Nephron (organoid): ENCODE measurements at regions not wholly inside any gene's neighbourhood (a gene's known extent, or its start where the extent isn't known, plus 50 kb on each side); places are given as distances from the start of the nearest gene placed in this dataset.

Experiments
- H3K27ac Mint-ChIP-seq, 3 experiments: 2 replicates each; pipeline ENCODE4 v1.8.0; 2020; ENCODE audit warnings: mixed read lengths in 3 of 3, mild to moderate bottlenecking in 2 of 3, moderate library complexity in 1 of 3
- H3K27me3 Mint-ChIP-seq: 2 replicates; pipeline ENCODE4 v1.8.0; 2021; ENCODE audit warnings: low read depth, mild to moderate bottlenecking, moderate library complexity, mixed read lengths
- H3K36me3 Mint-ChIP-seq: 2 replicates; pipeline ENCODE4 v1.8.0; 2020; ENCODE audit warnings: low read depth, mixed read lengths
- H3K4me1 Mint-ChIP-seq: 2 replicates; pipeline ENCODE4 v1.8.0; 2020; ENCODE audit warnings: mixed read lengths
- H3K4me3 Mint-ChIP-seq, 3 experiments: 2 replicates each; pipeline ENCODE4 v1.8.0; 2020; ENCODE audit warnings: mild to moderate bottlenecking in 3 of 3, mixed read lengths in 3 of 3, moderate library complexity in 2 of 3
- H3K9me3 Mint-ChIP-seq: 2 replicates; pipeline ENCODE4 v1.8.0; 2020; ENCODE audit warnings: mixed read lengths
- CTCF ChIP-seq, 3 experiments: fragments of 200-600 bp; sonication (generic); IDR thresholded peaks; one replicate each; pipeline ENCODE4 v1.5.0; 2021; ENCODE audit warnings: antibody characterized with exemption in 3 of 3; ENCODE audit not compliant: unreplicated experiment in 3 of 3

- no peak overlapping the region for H3K4me3 Mint-ChIP-seq
- H3K9me3 Mint-ChIP-seq: peaks cover 21% of the 10 kb centered on the region
- H3K27ac Mint-ChIP-seq: peak overlapping the region in 1 of 3 experiments; percentile 38
- peaks cover 21% of the 10 kb centered on the region for H3K4me1 Mint-ChIP-seq
- H3K27me3 Mint-ChIP-seq: peaks cover 4% of the 10 kb centered on the region
- no peak for TF ChIP-seq CTCF (IDR thresholded peaks at IDR 0.05; ENCODE audit: unreplicated experiment in 3 of 3)
- H3K36me3 Mint-ChIP-seq: no peaks in the 10 kb centered on the region
Observed at GRCh38 chr6:56400273-56400672, 152.9 kb upstream of the COL21A1 start.

GRCh38 chr6:56399672-56400263, 152.4 kb upstream of the COL21A1 start:
- TF ChIP-seq CTCF (IDR thresholded peaks at IDR 0.05; ENCODE audit: unreplicated experiment in 3 of 3): no peak
- Mint-ChIP-seq H3K4me1 (peaks cover 16% of the 10 kb centered on the region), H3K27ac (peak overlapping the region in 1 of 3 experiments; percentile 46), H3K27me3 (no peaks in the 10 kb centered on the region), H3K9me3 (peaks cover 21% of the 10 kb centered on the region), H3K4me3 (no peak overlapping the region), H3K36me3 (no peaks in the 10 kb centered on the region)

GRCh38 chr6:56399250-56399671, 151.9 kb upstream of the COL21A1 start:
- no peak overlapping the region for H3K4me3 Mint-ChIP-seq
- H3K36me3 Mint-ChIP-seq: no peaks in the 10 kb centered on the region
- peak overlapping the region in 1 of 3 experiments; percentile 46 for H3K27ac Mint-ChIP-seq
- TF ChIP-seq CTCF (IDR thresholded peaks at IDR 0.05; ENCODE audit: unreplicated experiment in 3 of 3): no peak
- H3K4me1 Mint-ChIP-seq: peaks cover 11% of the 10 kb centered on the region
- H3K9me3 Mint-ChIP-seq: peaks cover 21% of the 10 kb centered on the region
- H3K27me3 Mint-ChIP-seq: no peaks in the 10 kb centered on the region

- no peak for TF ChIP-seq CTCF (IDR thresholded peaks at IDR 0.05; ENCODE audit: unreplicated experiment in 3 of 3)
- Mint-ChIP-seq H3K9me3 (peaks cover 24% of the 10 kb centered on the region), H3K27me3 (no peaks in the 10 kb centered on the region), H3K4me3 (no peak overlapping the region), H3K4me1 (no peaks in the 10 kb centered on the region), H3K27ac (no peak overlapping the region), H3K36me3 (no peaks in the 10 kb centered on the region)
Observed at GRCh38 chr6:56396435-56396834, 149.1 kb upstream of the COL21A1 start.

GRCh38 chr6:56393615-56394612, 146.5 kb upstream of the COL21A1 start:
- no peak overlapping the region for H3K27ac Mint-ChIP-seq
- H3K27me3 Mint-ChIP-seq: no peaks in the 10 kb centered on the region
- no peaks in the 10 kb centered on the region for H3K4me1 Mint-ChIP-seq
- H3K36me3 Mint-ChIP-seq: no peaks in the 10 kb centered on the region
- TF ChIP-seq CTCF (IDR thresholded peaks at IDR 0.05; ENCODE audit: unreplicated experiment in 3 of 3): no peak
- H3K9me3 Mint-ChIP-seq: peaks cover 33% of the 10 kb centered on the region
- no peak overlapping the region for H3K4me3 Mint-ChIP-seq
